GM13977 (cell line): ENCODE measurements at regions not wholly inside any gene's neighbourhood (a gene's known extent, or its start where the extent isn't known, plus 50 kb on each side); places are given as distances from the start of the nearest gene placed in this dataset.
A peak's percentile ranks its signal among the peaks of the same experiment; 100 is the strongest.

Experiments
- DNase-seq: peaks from one replicate; pipeline ENCODE4 v3.0.0; 2012; ENCODE audit warnings: low spot score
- CTCF ChIP-seq: IDR thresholded peaks from 2 replicates; pipeline ENCODE4 v1.5.1; 2012; ENCODE audit warnings: mild to moderate bottlenecking, control low read depth; ENCODE audit not compliant: insufficient read depth; ENCODE audit errors: extremely low read depth, missing control alignments
- in situ Hi-C: fragments of 300-500 bp; cut with MboI; formaldehyde crosslinking; loops from one replicate; pipeline ENCODE4 v1.12.0; 2022; ENCODE audit warnings: low sequenced_read_pairs, low pct_unique_long_range_greater_than_20kb, mixed read lengths, inconsistent platforms; ENCODE audit not compliant: unreplicated experiment

DNA sequence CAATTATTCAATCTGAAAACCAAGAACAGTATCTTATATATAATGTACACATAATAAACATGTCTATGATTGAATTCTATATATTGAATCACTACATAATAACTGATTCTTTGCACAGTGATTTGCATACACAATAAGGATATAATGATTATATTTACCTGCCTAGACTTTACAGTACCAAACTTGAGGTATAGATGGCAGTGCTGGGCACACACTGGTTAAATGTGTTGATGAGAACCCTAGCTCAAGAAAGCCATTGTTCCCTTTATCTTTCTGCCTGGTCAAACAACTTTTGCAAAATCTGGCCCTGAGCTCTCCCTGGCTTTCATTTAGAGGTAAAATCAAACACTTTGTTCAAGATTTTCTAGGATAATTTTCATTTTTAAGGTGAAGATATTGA is 697.7 kb downstream of the TUSC7 start:
- TF ChIP-seq CTCF, result peak; percentile 12
- in situ Hi-C loops, result no loop called here
- DNase-seq, result peak; percentile 8

DNA sequence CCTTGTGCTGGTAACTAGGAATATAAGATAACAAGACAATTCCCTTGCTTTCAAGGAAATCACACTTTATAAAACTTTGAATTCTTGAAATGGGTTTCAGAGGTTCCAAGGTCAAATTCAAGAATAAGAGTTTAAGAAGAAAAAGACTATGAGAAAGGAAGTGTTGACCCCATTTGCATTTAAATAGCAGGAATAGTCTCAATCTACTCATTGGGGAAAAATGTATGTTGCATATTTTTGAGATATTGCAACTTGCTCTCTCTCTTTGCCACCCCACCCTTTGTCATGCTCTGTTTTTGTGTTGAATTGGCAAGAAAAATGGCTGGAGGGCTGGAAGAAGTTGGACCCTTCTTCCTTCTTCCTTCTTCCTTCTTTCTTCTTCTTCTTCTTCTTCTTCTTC is 699.2 kb downstream of the TUSC7 start:
- in situ Hi-C loops, result no loop called here
- no peak for TF ChIP-seq CTCF
- DNase-seq, result no peak

DNA sequence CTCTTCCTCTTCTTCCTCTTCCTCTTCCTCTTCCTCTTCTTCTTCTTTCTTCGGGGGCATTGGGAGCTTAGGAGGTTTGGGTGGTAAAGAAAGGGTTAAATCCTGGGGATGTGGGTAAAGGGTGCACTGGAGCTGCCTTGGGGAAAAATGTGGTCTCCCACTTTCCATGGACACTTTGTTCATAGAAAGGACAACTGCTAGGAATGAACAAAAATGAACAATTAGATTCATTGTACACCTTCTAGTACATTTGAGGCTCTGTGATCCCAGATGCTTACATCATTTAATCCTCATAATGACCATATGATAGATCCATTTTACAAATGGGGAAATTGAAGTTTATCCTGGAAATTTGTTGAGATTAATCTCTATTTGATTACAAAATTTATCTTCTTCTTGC is 699.7 kb downstream of the TUSC7 start:
- no peak for TF ChIP-seq CTCF
- no peak for DNase-seq
- in situ Hi-C loops, result no loop called here

DNA sequence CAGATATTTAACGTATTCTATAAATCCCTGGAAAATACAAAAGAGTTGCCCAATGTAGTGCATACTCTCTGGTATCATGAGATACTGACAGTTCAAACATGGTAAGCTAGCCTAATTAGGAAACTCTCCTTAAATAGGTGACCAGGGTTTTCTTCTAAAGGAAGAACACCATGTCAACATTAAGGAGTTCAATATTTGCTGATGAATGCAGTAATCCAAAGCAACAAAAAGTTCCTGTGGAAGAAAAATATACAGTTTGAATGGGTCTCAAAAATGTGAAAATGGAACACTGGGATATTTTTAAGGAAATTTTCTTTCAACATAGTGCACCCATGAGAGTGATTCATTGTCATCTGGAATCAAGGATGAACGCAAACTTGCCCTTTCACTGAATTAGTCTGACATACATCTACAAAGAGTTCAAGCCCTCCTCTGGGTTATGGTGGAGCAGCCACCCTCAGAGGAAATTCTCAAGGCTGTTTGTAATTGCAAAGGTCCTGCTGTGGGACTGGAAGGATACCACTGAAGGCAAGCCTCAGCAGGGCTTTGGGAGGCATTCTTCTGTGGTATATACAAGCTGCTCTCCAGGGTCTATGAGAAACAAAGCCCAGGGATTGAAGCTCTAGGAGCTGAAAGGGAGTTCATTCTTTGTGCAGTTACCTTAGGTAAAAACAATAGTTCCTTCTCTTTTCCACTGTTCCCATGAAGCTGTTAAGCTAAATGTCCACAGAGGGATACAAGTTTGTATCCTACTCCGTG is 700.3 kb downstream of the TUSC7 start:
- in situ Hi-C loops, result no loop called here
- no peak for TF ChIP-seq CTCF
- DNase-seq, result no peak

GRCh38 chr3:117411971-117412370 is 702.4 kb downstream of the TUSC7 start:
- TF ChIP-seq CTCF, result no peak
- no peak for DNase-seq
- in situ Hi-C loops, result no loop called here

DNA sequence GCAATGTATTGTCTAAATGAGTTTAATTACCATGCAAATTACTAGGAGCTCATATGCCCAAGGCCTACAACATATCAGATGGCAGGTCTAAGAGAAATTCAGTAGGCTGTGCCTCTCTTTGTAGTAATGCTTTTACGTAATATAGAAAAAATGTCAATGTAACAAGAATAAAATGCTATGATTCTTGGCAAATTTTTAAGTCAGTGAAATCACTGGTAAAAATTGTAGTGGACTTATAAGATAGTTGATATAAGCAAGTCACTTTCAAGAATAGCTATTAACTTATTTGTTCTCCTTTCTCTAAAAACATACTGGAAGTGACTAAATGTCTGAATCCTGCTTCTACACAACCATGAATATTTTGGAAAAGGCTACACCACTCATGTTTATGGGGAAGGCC is 707.8 kb downstream of the TUSC7 start:
- TF ChIP-seq CTCF, result no peak
- no peak for DNase-seq
- in situ Hi-C loops, result no loop called here
